CD4-positive, alpha-beta T cell treated with Interleukin-6 for 4 hours (primary cell): ENCODE measurements at regions not wholly inside any gene's neighbourhood (a gene's known extent, or its start where the extent isn't known, plus 50 kb on each side); places are given as distances from the start of the nearest gene placed in this dataset.

Experiments used
- DNase-seq: peaks from one replicate; pipeline ENCODE4 v3.0.0-alpha.2; 2020; ENCODE audit warnings: mixed read lengths

GRCh38 chr10:10589540-10590303 is 427.9 kb upstream of the CELF2 start:
- DNase-seq = no peak

GRCh38 chr10:10591715-10592341 is 425.8 kb upstream of the CELF2 start:
- DNase-seq = no peak

- DNase-seq = no peak
These were observed 421.4 kb upstream of the CELF2 start for GRCh38 chr10:10596256-10596655.

DNA sequence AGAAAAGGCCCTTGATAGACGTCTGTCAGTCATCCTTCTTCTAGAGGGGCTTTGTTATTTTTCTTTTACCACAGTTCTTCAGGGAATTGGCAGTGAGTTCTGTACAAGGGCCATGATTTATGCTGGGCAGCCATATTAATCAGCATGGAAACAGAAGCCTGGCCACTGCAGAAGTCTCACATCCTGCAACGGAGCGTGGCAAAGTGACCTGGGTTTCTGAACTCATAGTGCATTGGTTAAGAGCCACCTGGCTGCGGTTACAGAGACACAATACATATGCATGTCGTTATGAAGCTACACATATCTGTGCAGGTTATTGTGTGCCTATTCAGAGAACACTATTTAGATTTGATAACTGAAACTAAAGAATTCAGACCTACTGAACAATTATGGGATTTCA is 419.4 kb upstream of the CELF2 start:
- no peak for DNase-seq

GRCh38 chr10:10600004-10600403 is 417.7 kb upstream of the CELF2 start:
- no peak for DNase-seq

DNA sequence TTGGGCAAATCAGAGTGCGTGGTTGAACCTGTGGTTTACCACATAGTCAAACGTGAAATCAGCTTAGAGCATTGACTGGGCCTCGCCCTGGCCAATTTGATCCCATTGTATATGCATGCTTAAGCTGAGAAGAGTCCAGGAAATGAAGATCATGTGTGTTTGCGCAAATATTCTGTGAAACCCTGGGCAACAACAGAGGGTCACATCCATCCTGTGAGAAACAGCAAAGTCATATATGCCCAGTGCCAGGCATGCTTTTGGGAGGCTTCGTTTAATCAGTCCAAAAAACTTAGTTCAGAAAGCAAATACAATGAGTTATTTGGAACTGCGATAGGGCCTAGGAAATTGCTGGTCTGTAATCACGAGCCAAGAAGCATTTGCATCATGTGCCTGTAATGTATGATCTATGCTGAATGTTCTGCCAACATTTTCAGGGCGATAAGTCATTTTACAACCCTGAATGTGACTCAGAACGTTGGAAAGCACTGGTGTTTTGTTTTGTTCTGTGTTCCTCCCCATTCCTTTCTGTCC is 412.1 kb upstream of the CELF2 start:
- no peak for DNase-seq

GRCh38 chr10:10609379-10609955 is 408.2 kb upstream of the CELF2 start:
- no peak for DNase-seq

DNA sequence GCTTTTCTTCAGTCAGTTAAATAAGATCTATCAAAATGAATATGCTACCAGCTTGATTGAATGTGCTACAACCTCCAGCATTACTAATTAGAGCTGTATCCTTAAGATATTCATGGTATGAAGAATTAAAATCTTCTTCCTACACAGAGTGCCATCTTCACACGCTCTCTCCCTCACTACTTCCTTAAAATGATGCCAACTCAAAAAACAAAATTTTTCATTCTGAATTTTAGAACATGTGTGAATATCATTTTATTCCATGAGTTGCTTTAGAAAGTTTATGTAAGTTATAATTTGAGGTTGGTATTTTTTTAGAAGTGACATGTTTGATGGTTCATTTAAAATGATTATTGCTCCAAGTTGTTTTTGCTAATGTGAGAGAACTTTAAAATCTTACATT is 407.5 kb upstream of the CELF2 start:
- no peak for DNase-seq

- DNase-seq = no peak
These were observed 405.5 kb upstream of the CELF2 start for GRCh38 chr10:10612151-10612550.

GRCh38 chr10:10613656-10614244 is 403.9 kb upstream of the CELF2 start:
- no peak for DNase-seq

- no peak for DNase-seq
These were observed 400.0 kb upstream of the CELF2 start for GRCh38 chr10:10617686-10618085.

GRCh38 chr10:10618139-10618538 is 399.5 kb upstream of the CELF2 start:
- no peak for DNase-seq

- no peak for DNase-seq
These were observed 393.6 kb upstream of the CELF2 start for GRCh38 chr10:10623958-10624566.

DNA sequence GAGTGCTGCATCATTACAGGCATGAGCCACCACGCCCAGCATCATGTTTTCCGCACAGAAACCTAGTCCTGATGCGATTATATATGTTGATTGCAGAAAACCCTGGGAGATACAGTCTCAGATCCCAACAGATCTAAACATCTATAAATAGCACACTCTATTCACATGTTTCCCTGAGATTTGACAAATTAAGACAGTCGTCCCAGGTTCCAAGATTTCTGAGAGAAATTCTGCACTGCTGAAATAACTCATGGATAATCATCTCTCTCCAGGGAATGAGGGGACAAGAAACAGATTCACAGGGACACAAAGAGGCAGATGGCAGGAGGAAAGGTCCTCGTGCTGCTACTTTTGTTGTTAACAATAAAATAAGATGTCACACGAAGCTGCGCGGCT is 393.1 kb upstream of the CELF2 start:
- no peak for DNase-seq

GRCh38 chr10:10625491-10625890 is 392.2 kb upstream of the CELF2 start:
- no peak for DNase-seq

DNA sequence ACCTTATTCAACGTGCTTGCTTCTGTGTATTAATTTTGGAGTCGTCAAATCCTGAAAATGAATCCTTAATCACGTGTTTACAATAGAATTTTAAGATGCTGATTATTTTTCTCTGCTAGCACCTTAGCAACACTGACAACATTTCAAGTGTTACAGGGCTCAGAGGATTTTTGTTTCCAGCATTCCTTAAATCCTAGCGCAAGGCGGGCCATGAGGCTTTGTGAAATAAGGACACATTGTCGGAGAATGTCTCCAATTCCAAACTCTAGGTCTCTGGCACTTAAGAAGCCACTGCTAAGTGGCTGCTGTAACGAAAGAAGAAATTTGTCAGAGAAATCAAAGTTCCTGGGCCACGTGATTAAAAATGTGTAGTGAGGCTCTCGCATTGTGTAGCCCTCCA is 390.9 kb upstream of the CELF2 start:
- no peak for DNase-seq

DNA sequence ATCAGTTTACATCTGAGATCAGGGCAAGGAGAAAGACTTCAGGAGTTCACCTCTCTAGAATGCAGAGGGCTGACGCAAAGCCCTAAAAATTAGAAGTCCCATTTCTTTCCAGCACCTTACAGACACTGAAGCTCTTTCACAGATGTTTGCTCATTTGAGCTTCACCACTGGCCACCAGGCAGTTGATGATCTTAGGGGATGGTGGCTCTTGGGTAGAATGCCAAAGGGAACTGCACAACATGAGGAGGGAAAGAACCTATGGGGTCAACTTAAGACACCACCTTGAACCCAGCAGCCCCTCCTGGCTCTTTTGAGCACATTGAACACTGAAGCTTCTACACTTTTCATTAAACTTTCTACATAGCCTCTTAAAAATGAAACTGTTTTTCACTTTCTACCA is 390.3 kb upstream of the CELF2 start:
- no peak for DNase-seq

- no peak for DNase-seq
These were observed 388.2 kb upstream of the CELF2 start for GRCh38 chr10:10629512-10629911.

DNA sequence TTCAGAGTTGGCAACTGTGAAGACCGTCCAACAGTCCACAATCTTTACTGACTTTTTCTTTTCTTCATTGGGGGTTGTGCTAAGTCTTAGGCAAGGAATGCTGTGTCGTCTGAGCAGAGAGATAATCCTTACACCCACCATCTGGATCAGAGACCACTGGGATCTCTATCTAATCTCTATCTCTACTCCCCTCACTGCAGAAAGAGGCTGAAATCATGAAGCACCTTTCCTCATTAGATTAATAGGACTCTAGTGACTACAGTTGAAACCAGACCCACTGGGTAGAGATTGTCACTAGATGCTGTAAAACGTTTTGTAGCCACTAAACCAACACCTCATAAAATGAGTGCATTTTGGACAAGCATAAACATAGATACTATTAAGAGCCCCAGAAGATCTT is 387.4 kb upstream of the CELF2 start:
- DNase-seq = no peak

DNA sequence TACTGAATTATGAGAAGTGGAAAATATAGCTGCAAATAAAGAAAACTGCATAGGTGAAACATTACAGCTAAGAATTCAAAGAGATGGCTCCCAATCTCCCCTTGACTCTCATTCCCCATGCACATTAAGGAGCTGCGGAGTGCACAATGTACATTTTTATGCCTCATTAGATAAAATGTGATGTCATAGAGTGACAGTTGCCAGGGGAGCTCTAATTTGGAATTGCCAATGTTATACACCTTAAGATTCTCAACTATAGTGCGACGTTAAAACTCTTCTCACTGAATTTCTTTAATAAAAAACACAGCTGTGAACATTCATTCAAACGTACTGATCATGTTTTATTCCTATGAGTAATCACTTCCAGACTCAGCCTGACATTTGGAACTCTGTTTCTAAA is 386.9 kb upstream of the CELF2 start:
- DNase-seq = no peak

- no peak for DNase-seq
These were observed 375.5 kb upstream of the CELF2 start for GRCh38 chr10:10642189-10642588.

- no peak for DNase-seq
These were observed 374.9 kb upstream of the CELF2 start for GRCh38 chr10:10642751-10643150.

DNA sequence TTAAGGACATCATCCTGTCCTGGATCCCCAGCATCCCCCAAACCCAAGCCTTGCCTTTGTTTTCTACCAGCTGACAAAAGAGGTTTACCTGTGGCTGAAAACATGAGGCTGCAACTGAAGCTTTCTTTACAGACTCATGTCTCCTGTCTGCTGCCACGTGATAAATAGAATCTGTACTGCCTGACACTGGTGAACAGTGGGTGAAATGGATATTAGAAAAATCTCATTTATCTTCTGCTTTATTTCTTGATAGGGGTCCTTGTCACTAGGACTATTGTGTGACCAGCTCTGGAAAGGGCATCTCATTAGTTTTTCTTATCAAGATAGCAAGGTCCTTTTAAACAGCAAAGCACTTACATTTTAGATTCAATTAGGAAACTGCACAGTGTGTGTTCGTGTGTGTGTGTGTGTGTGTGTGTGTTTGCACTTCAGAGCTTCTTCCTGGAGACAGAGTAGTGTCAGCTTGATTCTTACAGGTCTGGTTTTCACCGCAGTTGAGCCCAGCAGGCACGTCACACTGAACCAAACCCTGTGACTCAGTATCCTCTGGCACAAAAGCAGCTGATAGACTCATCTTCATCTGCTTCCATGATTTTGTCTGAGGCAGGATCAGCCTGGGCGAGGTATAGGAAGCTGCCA is 373.5 kb upstream of the CELF2 start:
- no peak for DNase-seq
